ENCODE measurements at regions not wholly inside any gene's neighbourhood (a gene's known extent, or its start where the extent isn't known, plus 50 kb on each side); places are given as distances from the start of the nearest gene placed in this dataset.

GRCh38 chr2:172249986-172250385 lies 147.3 kb upstream of the DLX2 start:
- no peak for TF ChIP-seq CTCF (IDR thresholded peaks at IDR 0.05)
- TF ChIP-seq MAX (IDR thresholded peaks at IDR 0.05; ENCODE audit: low read depth) = peak; percentile 52; the same call in 1 of the 2 replicates
- TF ChIP-seq USF2 (IDR thresholded peaks at IDR 0.05; ENCODE audit: borderline replicate concordance, low read depth, low read length) = no peak
- TF ChIP-seq MXI1 (IDR thresholded peaks at IDR 0.05; ENCODE audit: low read depth, low read length) = no peak
- TF ChIP-seq EP300 (IDR thresholded peaks at IDR 0.05; ENCODE audit: borderline replicate concordance in 1 of 2, low read depth in 1 of 2, low read length in 1 of 2) = peak in 1 of 2 experiments; percentile 95; a peak in 2 of 4 replicates
- 0 out of 2 replicates have a peak, but pooled peaks have one; percentile 36 for TF ChIP-seq REST (IDR thresholded peaks at IDR 0.05; ENCODE audit: low read depth, low read length)
- TF ChIP-seq TCF12 (IDR thresholded peaks at IDR 0.05) = peak; percentile 87
- TF ChIP-seq FOXM1 (IDR thresholded peaks at IDR 0.05; ENCODE audit: low read depth) = peak; percentile 68; the same call in 1 of the 2 replicates
- peak; percentile 68 for TF ChIP-seq YY1 (IDR thresholded peaks at IDR 0.05; ENCODE audit: low read depth)
